PC-9 (cell line): ENCODE measurements at regions not wholly inside any gene's neighbourhood (a gene's known extent, or its start where the extent isn't known, plus 50 kb on each side); places are given as distances from the start of the nearest gene placed in this dataset.
A peak's percentile ranks its signal among the peaks of the same experiment; 100 is the strongest.
"Not testable (repeated sequence)": the region's sequence is repeated elsewhere in the genome, so short reads cannot be mapped to it uniquely, and the experiment has no call there.

Experiments
- BruUV-seq: library from RNA; stranded (reverse); fragments of 400-500 nt; replicated peaks from 2 replicates; lab custom pipeline; 2021; lab: Mats Ljungman, UMichigan
- CTCF ChIA-PET: fragments of 300-600 bp; sonication (Branson Sonifier 250); formaldehyde crosslinking; loops from one replicate; lab custom pipeline; 2022; ENCODE audit warnings: antibody characterized with exemption; lab: Charles Lee
- POLR2A ChIA-PET: fragments of 300-600 bp; sonication (Branson Sonifier 250); formaldehyde crosslinking; loops from one replicate; lab custom pipeline; 2022; ENCODE audit warnings: antibody characterized with exemption; ENCODE audit not compliant: unreplicated experiment; lab: Charles Lee
- DNase-seq, 2 experiments: peaks; one replicate each; pipeline versions ENCODE4 v3.0.0 to v3.0.0-alpha.2; 2015 to 2022; ENCODE audit warnings: mixed read lengths in 1 of 2
- H2AFZ ChIP-seq: fragments of 200-600 bp; sonication (generic); 2 replicates; pipeline ENCODE4 v1.8.1; 2017; ENCODE audit warnings: antibody characterized with exemption
- H3F3A ChIP-seq: fragments of 200-600 bp; sonication (generic); 2 replicates; pipeline ENCODE4 v1.8.1; 2017; ENCODE audit warnings: antibody characterized with exemption, mild to moderate bottlenecking, low read depth; ENCODE audit not compliant: insufficient read depth
- H3K27ac ChIP-seq: fragments of 200-600 bp; sonication (generic); 2 replicates; pipeline ENCODE4 v1.6.1; 2016; ENCODE audit warnings: mixed run types
- H3K27me3 ChIP-seq: fragments of 200-600 bp; sonication (generic); 2 replicates; pipeline ENCODE4 v1.6.1; 2016; ENCODE audit warnings: low read depth, mixed run types; ENCODE audit not compliant: insufficient read depth
- H3K36me3 ChIP-seq: fragments of 200-600 bp; sonication (generic); 2 replicates; pipeline ENCODE4 v1.6.1; 2016; ENCODE audit warnings: low read depth, mixed run types
- H3K4me1 ChIP-seq: fragments of 200-600 bp; sonication (generic); replicated peaks from 2 replicates; pipeline ENCODE4 v1.6.1; 2016; ENCODE audit warnings: mixed run types; ENCODE audit not compliant: insufficient read depth
- H3K4me2 ChIP-seq: fragments of 200-600 bp; sonication (generic); 2 replicates; pipeline ENCODE4 v1.6.1; 2017; ENCODE audit warnings: mixed run types
- H3K4me3 ChIP-seq: fragments of 200-600 bp; sonication (generic); 2 replicates; pipeline ENCODE4 v1.6.1; 2016; ENCODE audit warnings: mixed run types
- H3K79me2 ChIP-seq: fragments of 200-600 bp; sonication (generic); 2 replicates; pipeline ENCODE4 v1.6.1; 2017; ENCODE audit warnings: low read depth, mixed run types
- H3K9me2 ChIP-seq: fragments of 200-600 bp; sonication (generic); 2 replicates; pipeline ENCODE4 v1.8.1; 2017; ENCODE audit warnings: mild to moderate bottlenecking; ENCODE audit not compliant: insufficient read depth
- H3K9me3 ChIP-seq: fragments of 200-600 bp; sonication (generic); 2 replicates; pipeline ENCODE4 v1.8.1; 2016; ENCODE audit warnings: low read depth; ENCODE audit not compliant: insufficient read depth
- H4K20me1 ChIP-seq: fragments of 200-600 bp; sonication (generic); 2 replicates; pipeline ENCODE4 v1.8.1; 2017; ENCODE audit not compliant: insufficient read depth
- CTCF ChIP-seq: fragments of 200-600 bp; sonication (generic); conservative IDR thresholded peaks from 2 replicates; pipeline ENCODE4 v1.6.1; 2017; ENCODE audit warnings: mixed run types, antibody characterized with exemption, mild to moderate bottlenecking, moderate library complexity
- EZH2 ChIP-seq: fragments of 200-600 bp; sonication (generic); IDR thresholded peaks from 2 replicates; pipeline ENCODE4 v1.8.0; 2017; ENCODE audit warnings: antibody characterized with exemption, low read depth
- intact Hi-C: fragments of 100-400 bp; cut with micrococcal nuclease; formaldehyde crosslinking; loops from one replicate; pipeline ENCODE4 v1.10.0; 2022; ENCODE audit not compliant: unreplicated experiment

- Histone ChIP-seq H3K9me2 (no peaks in the 10 kb centered on the region), H3K79me2 (no peaks in the 10 kb centered on the region), H3K9me3 (no peaks in the 10 kb centered on the region), H3K36me3 (no peaks in the 10 kb centered on the region), H3K27me3 (peaks cover 59% of the 10 kb centered on the region), H3K4me3 (no peak overlapping the region), H3K4me1 (no peaks in the 10 kb centered on the region), H4K20me1 (no peaks in the 10 kb centered on the region), H3K4me2 (no peak overlapping the region), H3K27ac (no peak overlapping the region), H2AFZ (no peak overlapping the region), H3F3A (no peaks in the 10 kb centered on the region)
- intact Hi-C loops: no loop called here
- CTCF ChIA-PET: no interaction called here
- DNase-seq: peak in 1 of 2 experiments; percentile 3
- POLR2A ChIA-PET: no interaction called here
- TF ChIP-seq EZH2: no peak
- no peak for TF ChIP-seq CTCF
- no TSS peak for BruUV-seq
Measured at GRCh38 chr1:30133414-30134055, 589.9 kb downstream of the MATN1 start.

- H4K20me1 ChIP-seq: no peaks in the 10 kb centered on the region
- no peaks in the 10 kb centered on the region for H3K9me3 ChIP-seq
- H3K4me3 ChIP-seq: no peak overlapping the region
- no peaks in the 10 kb centered on the region for H3F3A ChIP-seq
- peaks cover 55% of the 10 kb centered on the region for H3K27me3 ChIP-seq
- H3K4me2 ChIP-seq: no peak overlapping the region
- no peak overlapping the region for H2AFZ ChIP-seq
- no peaks in the 10 kb centered on the region for H3K79me2 ChIP-seq
- ChIA-PET CTCF (no interaction called here), POLR2A (no interaction called here)
- no TSS peak for BruUV-seq
- no peaks in the 10 kb centered on the region for H3K36me3 ChIP-seq
- no peaks in the 10 kb centered on the region for H3K4me1 ChIP-seq
- TF ChIP-seq CTCF (no peak), EZH2 (no peak)
- H3K27ac ChIP-seq: no peak overlapping the region
- no peak for DNase-seq
- intact Hi-C loops: no loop called here
- no peaks in the 10 kb centered on the region for H3K9me2 ChIP-seq
Measured at GRCh38 chr1:30132602-30133286, 590.6 kb downstream of the MATN1 start.

GRCh38 chr1:30130566-30130965, 592.8 kb downstream of the MATN1 start:
- H3K4me1 ChIP-seq, CTCF ChIA-PET, H3K9me2 ChIP-seq, H4K20me1 ChIP-seq, BruUV-seq, H3K4me2 ChIP-seq, intact Hi-C loops, H2AFZ ChIP-seq, H3K9me3 ChIP-seq, H3K27ac ChIP-seq, H3K36me3 ChIP-seq, DNase-seq, H3F3A ChIP-seq, POLR2A ChIA-PET, H3K79me2 ChIP-seq, H3K4me3 ChIP-seq: not testable (repeated sequence)
- peaks cover 35% of the 10 kb centered on the region for H3K27me3 ChIP-seq
